Endothelial cell of umbilical vein (primary cell): ENCODE measurements at regions not wholly inside any gene's neighbourhood (a gene's known extent, or its start where the extent isn't known, plus 50 kb on each side); places are given as distances from the start of the nearest gene placed in this dataset.

ENCODE experiments used
- BruUV-seq: library from RNA; stranded (reverse); fragments of 400-500 nt; replicated peaks from 2 replicates; lab custom pipeline; 2021; lab: Mats Ljungman, UMichigan
- CTCF ChIA-PET: fragments of 300-600, 350-600 bp; sonication (Branson Sonifier 250); formaldehyde crosslinking; loops from one replicate; lab custom pipeline; 2021; ENCODE audit warnings: antibody characterized with exemption, inconsistent platforms; lab: Charles Lee
- POLR2A ChIA-PET: fragments of 300-600, 350-600 bp; sonication (Branson Sonifier 250); formaldehyde crosslinking; loops from one replicate; lab custom pipeline; 2021; ENCODE audit warnings: antibody characterized with exemption, inconsistent platforms; lab: Charles Lee
- DNase-seq: peaks from one replicate; pipeline ENCODE4 v3.0.0-alpha.2; 2011; ENCODE audit warnings: low read depth, low spot score
- FAIRE-seq: peaks from 2 replicates; lab custom pipeline; 2011; peaks lifted over from hg19 to GRCh38; lab: Jason Lieb, UNC
- H2AFZ ChIP-seq: 2 replicates; pipeline ENCODE4 v1.6.0; 2012; ENCODE audit warnings: low read depth, low read length, control low read depth, inconsistent platforms
- H3K27ac ChIP-seq: 2 replicates; pipeline ENCODE4 v1.5.1; 2011; ENCODE audit warnings: low read depth, mild to moderate bottlenecking, control low read depth, low read length, moderate library complexity; ENCODE audit not compliant: insufficient read depth
- H3K27me3 ChIP-seq, 2 experiments: 2 replicates each; pipeline versions ENCODE4 v1.6.0 to v1.6.1; 2011; ENCODE audit warnings: low read length in 2 of 2, mixed read lengths in 1 of 2; ENCODE audit not compliant: control insufficient read depth in 2 of 2, insufficient read depth in 2 of 2
- H3K36me3 ChIP-seq, 2 experiments: 2 replicates in 1 of 2; 3 replicates in 1 of 2; pipeline ENCODE4 v1.5.1; 2011; ENCODE audit warnings: low read length in 2 of 2, mild to moderate bottlenecking in 1 of 2, moderate library complexity in 1 of 2; ENCODE audit not compliant: control insufficient read depth in 2 of 2, insufficient read depth in 2 of 2; ENCODE audit errors: extremely low read depth in 1 of 2
- H3K4me1 ChIP-seq: 3 replicates; pipeline ENCODE4 v1.5.1; 2011; ENCODE audit warnings: mild to moderate bottlenecking, low read length; ENCODE audit not compliant: control insufficient read depth, insufficient read depth; ENCODE audit errors: extremely low read depth
- H3K4me2 ChIP-seq: 2 replicates; pipeline ENCODE4 v1.6.1; 2011; ENCODE audit warnings: low read length, control low read depth, mixed read lengths; ENCODE audit not compliant: insufficient read depth
- H3K4me3 ChIP-seq, 3 experiments: fragments of 200-600 bp in 1 of 3; sonication (generic), shearing (Covaris generic) in 1 of 3; replicated peaks in 1 of 3; 2 replicates each; pipeline ENCODE4 v1.5.1; 2011 to 2016; ENCODE audit warnings: control low read depth in 3 of 3, low read length in 3 of 3, mild to moderate bottlenecking in 2 of 3, inconsistent platforms in 1 of 3, low read depth in 1 of 3, moderate library complexity in 1 of 3; ENCODE audit not compliant: insufficient read depth in 1 of 3
- H3K79me2 ChIP-seq: 2 replicates; pipeline ENCODE4 v1.6.0; 2012; ENCODE audit warnings: low read length, inconsistent platforms; ENCODE audit not compliant: control insufficient read depth, insufficient read depth
- H3K9ac ChIP-seq: replicated peaks from 2 replicates; pipeline ENCODE3; 2011; ENCODE audit warnings: low read length, control low read depth; ENCODE audit not compliant: insufficient read depth; ENCODE audit errors: extremely low read depth
- H3K9me1 ChIP-seq: replicated peaks from 3 replicates; pipeline ENCODE4 v1.6.0; 2011; ENCODE audit warnings: mild to moderate bottlenecking, low read length; ENCODE audit not compliant: control insufficient read depth, insufficient read depth; ENCODE audit errors: extremely low read depth
- H3K9me3 ChIP-seq: replicated peaks from 2 replicates; pipeline ENCODE4 v1.5.1; 2012; ENCODE audit warnings: low read length, inconsistent platforms; ENCODE audit not compliant: control insufficient read depth, insufficient read depth
- H4K20me1 ChIP-seq: replicated peaks from 2 replicates; pipeline ENCODE3; 2011; ENCODE audit warnings: mild to moderate bottlenecking, low read length; ENCODE audit not compliant: control insufficient read depth, insufficient read depth; ENCODE audit errors: extremely low read depth
- EZH2 ChIP-seq: IDR thresholded peaks from 2 replicates; pipeline ENCODE4 v1.6.1; 2012; ENCODE audit warnings: borderline replicate concordance, low read depth, mild to moderate bottlenecking, moderate library complexity, low read length, inconsistent platforms; ENCODE audit not compliant: severe bottlenecking
- FOS ChIP-seq: IDR thresholded peaks from 2 replicates; pipeline ENCODE4 v1.6.1; 2011; ENCODE audit warnings: mild to moderate bottlenecking, low read length, moderate library complexity, borderline replicate concordance; ENCODE audit not compliant: insufficient read depth
- GATA2 ChIP-seq: IDR thresholded peaks from 2 replicates; pipeline ENCODE4 v1.7.0; 2011; ENCODE audit warnings: low read depth, mild to moderate bottlenecking, moderate library complexity, mixed read lengths, low read length; ENCODE audit not compliant: insufficient read length, insufficient read depth
- JUN ChIP-seq: IDR thresholded peaks from 2 replicates; pipeline ENCODE4 v1.6.1; 2011; ENCODE audit warnings: borderline replicate concordance, low read depth; ENCODE audit not compliant: insufficient read length, insufficient read depth
- dilution Hi-C: fragments of 300-500 bp; cut with MboI; formaldehyde crosslinking; loops from one replicate; pipeline ENCODE4 v1.15.0; 2019; ENCODE audit warnings: low sequenced_read_pairs; ENCODE audit not compliant: extremely low pct_ligation_motif_present
- intact Hi-C: fragments of 100-400 bp; cut with micrococcal nuclease; formaldehyde crosslinking; loops from one replicate; pipeline ENCODE4 v1.10.0; 2022
- TF ChIP-seq, protein P1 (sequence below), 2 donors: IDR thresholded peaks; 1 replicate in 1 of 2; 2 replicates in 1 of 2; pipeline ENCODE4 v1.5.1; 2011; ENCODE audit warnings: low read length in 2 of 2, mild to moderate bottlenecking in 2 of 2, moderate library complexity in 2 of 2, control low read depth in 1 of 2, inconsistent platforms in 1 of 2, low read depth in 1 of 2; ENCODE audit not compliant: insufficient read depth in 1 of 2; ENCODE audit errors: extremely low read depth in 1 of 2

DNA sequence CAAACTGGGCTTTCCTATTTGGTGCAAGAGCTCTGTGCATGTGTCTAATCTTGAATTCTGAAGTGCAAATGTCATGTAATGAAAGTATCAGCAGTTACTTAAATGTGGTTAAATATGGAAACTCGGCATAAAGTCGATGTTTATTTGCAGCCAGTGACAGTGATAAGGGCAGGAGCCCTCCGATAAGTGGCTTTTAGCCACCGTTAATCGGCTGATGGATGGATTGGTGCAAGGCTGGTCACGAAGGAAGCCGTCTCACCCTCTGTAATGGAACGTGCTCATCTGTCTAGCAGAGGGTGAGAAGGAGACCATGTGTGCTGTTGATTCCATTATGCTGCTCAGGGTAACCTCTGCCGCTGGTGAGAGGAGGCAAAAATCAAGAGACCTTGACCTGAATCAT is 121.8 kb upstream of the PAX6 start:
- H3K27me3 ChIP-seq = no peaks in the 10 kb centered on the region
- BruUV-seq = no TSS peak
- H3K9me3 ChIP-seq = no peaks in the 10 kb centered on the region
- no peaks in the 10 kb centered on the region for H4K20me1 ChIP-seq
- ChIA-PET CTCF (interaction anchor here (0.6 to 0.9 kb wide), 2 partner anchors 25 to 172 kb away, joined by 3 to 7 read pairs; no protein-coding TSS in a partner anchor), POLR2A (no interaction called here)
- H3K79me2 ChIP-seq = no peaks in the 10 kb centered on the region
- dilution Hi-C loops = no loop called here
- TF ChIP-seq FOS (no peak), GATA2 (no peak), JUN (no peak), EZH2 (no peak)
- TF ChIP-seq, protein P1, sequence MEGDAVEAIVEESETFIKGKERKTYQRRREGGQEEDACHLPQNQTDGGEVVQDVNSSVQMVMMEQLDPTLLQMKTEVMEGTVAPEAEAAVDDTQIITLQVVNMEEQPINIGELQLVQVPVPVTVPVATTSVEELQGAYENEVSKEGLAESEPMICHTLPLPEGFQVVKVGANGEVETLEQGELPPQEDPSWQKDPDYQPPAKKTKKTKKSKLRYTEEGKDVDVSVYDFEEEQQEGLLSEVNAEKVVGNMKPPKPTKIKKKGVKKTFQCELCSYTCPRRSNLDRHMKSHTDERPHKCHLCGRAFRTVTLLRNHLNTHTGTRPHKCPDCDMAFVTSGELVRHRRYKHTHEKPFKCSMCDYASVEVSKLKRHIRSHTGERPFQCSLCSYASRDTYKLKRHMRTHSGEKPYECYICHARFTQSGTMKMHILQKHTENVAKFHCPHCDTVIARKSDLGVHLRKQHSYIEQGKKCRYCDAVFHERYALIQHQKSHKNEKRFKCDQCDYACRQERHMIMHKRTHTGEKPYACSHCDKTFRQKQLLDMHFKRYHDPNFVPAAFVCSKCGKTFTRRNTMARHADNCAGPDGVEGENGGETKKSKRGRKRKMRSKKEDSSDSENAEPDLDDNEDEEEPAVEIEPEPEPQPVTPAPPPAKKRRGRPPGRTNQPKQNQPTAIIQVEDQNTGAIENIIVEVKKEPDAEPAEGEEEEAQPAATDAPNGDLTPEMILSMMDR (IDR thresholded peaks at IDR 0.05; ENCODE audit: extremely low read depth in 1 of 2, insufficient read depth in 1 of 2, low read depth in 1 of 2, low read length in 2 of 2) = no peak
- DNase-seq = no peak
- FAIRE-seq = no peak
- no peak overlapping the region for H3K4me3 ChIP-seq
- H3K4me2 ChIP-seq = no peak overlapping the region
- H3K9me1 ChIP-seq = no peaks in the 10 kb centered on the region
- H3K27ac ChIP-seq = no peak overlapping the region
- intact Hi-C loops = no loop called here
- H3K9ac ChIP-seq = no peak overlapping the region
- no peak overlapping the region for H2AFZ ChIP-seq
- no peaks in the 10 kb centered on the region for H3K36me3 ChIP-seq
- no peaks in the 10 kb centered on the region for H3K4me1 ChIP-seq

DNA sequence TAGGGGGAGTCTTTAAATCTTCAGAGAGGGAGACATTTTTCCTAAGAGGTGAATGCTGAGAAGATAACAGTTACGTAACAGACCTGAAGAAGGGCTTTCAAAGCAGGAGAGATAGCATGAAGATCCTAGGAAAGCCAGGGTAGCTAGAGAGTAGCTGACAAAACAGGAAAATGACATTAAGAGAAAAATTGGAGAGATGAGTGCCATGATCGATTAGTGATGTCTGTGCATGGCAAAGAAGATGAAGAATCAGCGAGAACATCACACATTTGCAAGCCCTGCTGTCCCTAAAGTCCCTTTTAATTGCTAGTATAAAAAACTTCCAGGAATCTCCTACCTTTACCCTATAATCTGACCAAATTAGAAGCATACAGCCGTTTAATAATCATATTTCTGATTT is 116.9 kb upstream of the PAX6 start:
- no peaks in the 10 kb centered on the region for H3K9me3 ChIP-seq
- H3K79me2 ChIP-seq = no peaks in the 10 kb centered on the region
- no TSS peak for BruUV-seq
- no peaks in the 10 kb centered on the region for H3K4me1 ChIP-seq
- H3K4me3 ChIP-seq = no peak overlapping the region
- no peak for FAIRE-seq
- no peak overlapping the region for H3K9ac ChIP-seq
- H2AFZ ChIP-seq = no peak overlapping the region
- DNase-seq = no peak
- no peaks in the 10 kb centered on the region for H3K27me3 ChIP-seq
- no peak overlapping the region for H3K4me2 ChIP-seq
- H3K9me1 ChIP-seq = no peaks in the 10 kb centered on the region
- no peaks in the 10 kb centered on the region for H3K36me3 ChIP-seq
- TF ChIP-seq, protein P1 (IDR thresholded peaks at IDR 0.05; ENCODE audit: extremely low read depth in 1 of 2, insufficient read depth in 1 of 2, low read depth in 1 of 2, low read length in 2 of 2) = no peak
- CTCF ChIA-PET = interaction anchor here (1.3 kb wide), 1 partner anchor 30 kb away, joined by 4 read pairs; no protein-coding TSS in a partner anchor
- intact Hi-C loops = no loop called here
- no peaks in the 10 kb centered on the region for H4K20me1 ChIP-seq
- POLR2A ChIA-PET = no interaction called here
- no peak overlapping the region for H3K27ac ChIP-seq
- dilution Hi-C loops = no loop called here
